ENCODE measurements at regions not wholly inside any gene's neighbourhood (a gene's known extent, or its start where the extent isn't known, plus 50 kb on each side); places are given as distances from the start of the nearest gene placed in this dataset.

DNA sequence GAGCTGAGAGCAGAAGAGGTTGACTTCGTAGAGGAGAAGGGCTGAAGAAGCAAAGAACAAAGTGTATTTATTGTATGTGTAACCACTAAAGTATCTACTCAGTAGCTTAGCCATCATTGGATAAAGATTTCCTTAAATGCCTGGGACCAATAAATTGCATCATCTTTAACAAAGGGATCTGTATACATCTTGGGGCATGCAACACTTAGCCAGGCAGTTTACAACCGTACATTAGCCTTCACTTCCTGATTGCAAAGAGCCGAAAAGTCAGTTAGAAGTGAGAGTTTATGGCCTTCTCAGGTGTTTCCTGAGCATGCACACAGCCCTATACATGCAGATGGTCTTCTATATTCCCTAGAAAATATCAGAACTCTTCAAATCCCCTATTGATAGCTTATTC, 68.0 kb upstream of the MAGED1 start:
- TF ChIP-seq EED (IDR thresholded peaks at IDR 0.05; ENCODE audit: low read depth) (no peak), ZZZ3 (IDR thresholded peaks at IDR 0.05; ENCODE audit: control insufficient read depth, insufficient read length, low read depth) (no peak), SREBF2 (IDR thresholded peaks at IDR 0.05; ENCODE audit: low read length) (no peak), CBX5 (IDR thresholded peaks at IDR 0.05; ENCODE audit: low read depth) (no peak)
- intact Hi-C loops (cut with micrococcal nuclease; ENCODE audit: unreplicated experiment), result no loop called here
- no peak overlapping the region for H3K4me3 ChIP-seq
- H3K9ac ChIP-seq (ENCODE audit: control insufficient read depth, insufficient read depth, low read length), result no peak overlapping the region
- in situ Hi-C loops (cut with MboI), result no loop called here
- ChIA-PET CTCF (interaction anchor here (1.0 kb wide), 1 partner anchor 36 kb away, joined by 3 read pairs; no protein-coding TSS in a partner anchor), RAD21 (ENCODE audit: unreplicated experiment) (no interaction called here), POLR2A (no interaction called here), SMC1A (ENCODE audit: uncharacterized antibody, unreplicated experiment) (no interaction called here)
- no peaks in the 10 kb centered on the region for H3K36me3 ChIP-seq (ENCODE audit: control insufficient read depth in 2 of 2, insufficient read depth in 2 of 2, low read length in 1 of 2)
- no peaks in the 10 kb centered on the region for H3K4me1 ChIP-seq (ENCODE audit: control insufficient read depth, insufficient read depth, low read length)
- ATAC-seq, result no peak
- no peak for FAIRE-seq
- no peak overlapping the region for H3K4me2 ChIP-seq (ENCODE audit: control insufficient read depth, insufficient read depth)
- no peak for DNase-seq (ENCODE audit: low read depth, low spot score)
- no peak overlapping the region for H3K27ac ChIP-seq (ENCODE audit: control insufficient read depth, insufficient read depth)
- H3K27me3 ChIP-seq (replicated peaks in 1 of 2; ENCODE audit: control insufficient read depth in 2 of 2, insufficient read depth in 2 of 2, low read length in 1 of 2), result no peaks in the 10 kb centered on the region
- WGBS (ENCODE audit: insufficient coverage, insufficient replicate concordance, low lambda C conversion rate, missing lambda C conversion rate), result 27% methylated on average over 3 of the region's 3 CpGs
- no peaks in the 10 kb centered on the region for H3K79me2 ChIP-seq (ENCODE audit: control insufficient read depth, insufficient read depth, low read length)
- no peaks in the 10 kb centered on the region for H4K20me1 ChIP-seq (ENCODE audit: control insufficient read depth, insufficient read depth)
- BruUV-seq (replicated peaks), result no TSS peak
- H2AFZ ChIP-seq (ENCODE audit: control insufficient read depth, low read depth, low read length), result no peak overlapping the region
- no peaks in the 10 kb centered on the region for H3K9me3 ChIP-seq (replicated peaks; ENCODE audit: control insufficient read depth, insufficient read depth, low read length)

DNA sequence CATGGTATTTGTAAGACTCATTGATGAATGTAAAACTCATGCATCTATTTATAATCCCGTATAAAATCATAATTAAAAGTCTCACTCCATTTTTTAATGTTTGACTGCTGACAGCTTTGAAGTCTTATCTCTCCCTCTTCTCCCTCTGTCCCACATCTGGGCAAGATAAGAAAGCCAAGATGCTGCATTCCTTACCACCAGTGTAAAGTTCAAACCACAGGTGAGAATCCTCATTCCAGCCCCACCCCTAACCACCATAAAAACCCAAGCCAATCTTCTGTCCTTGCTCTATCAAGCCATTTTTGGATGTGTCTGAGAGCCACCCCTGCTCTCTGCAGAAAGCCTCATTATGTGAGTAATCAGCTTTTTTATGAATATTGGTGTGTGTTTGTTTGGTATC, 59.3 kb upstream of the MAGED1 start:
- no peak overlapping the region for H2AFZ ChIP-seq (ENCODE audit: control insufficient read depth, low read depth, low read length)
- H3K27me3 ChIP-seq (replicated peaks in 1 of 2; ENCODE audit: control insufficient read depth in 2 of 2, insufficient read depth in 2 of 2, low read length in 1 of 2), result no peaks in the 10 kb centered on the region
- SMC1A ChIA-PET (ENCODE audit: uncharacterized antibody, unreplicated experiment), result no interaction called here
- no peaks in the 10 kb centered on the region for H3K79me2 ChIP-seq (ENCODE audit: control insufficient read depth, insufficient read depth, low read length)
- no peaks in the 10 kb centered on the region for H3K9me3 ChIP-seq (replicated peaks; ENCODE audit: control insufficient read depth, insufficient read depth, low read length)
- POLR2A ChIA-PET, result no interaction called here
- in situ Hi-C loops (cut with MboI) (no loop called here), intact Hi-C loops (cut with micrococcal nuclease; ENCODE audit: unreplicated experiment) (no loop called here)
- no peaks in the 10 kb centered on the region for H4K20me1 ChIP-seq (ENCODE audit: control insufficient read depth, insufficient read depth)
- WGBS (ENCODE audit: insufficient coverage, insufficient replicate concordance, low lambda C conversion rate, missing lambda C conversion rate), result 63% methylated on average over 1 of the region's 1 CpG
- FAIRE-seq, result peak; percentile 23
- H3K9ac ChIP-seq (ENCODE audit: control insufficient read depth, insufficient read depth, low read length), result no peak overlapping the region
- RAD21 ChIA-PET (ENCODE audit: unreplicated experiment), result no interaction called here
- CTCF ChIA-PET, result no interaction called here
- no peak overlapping the region for H3K4me2 ChIP-seq (ENCODE audit: control insufficient read depth, insufficient read depth)
- no peak overlapping the region for H3K4me3 ChIP-seq
- H3K36me3 ChIP-seq (ENCODE audit: control insufficient read depth in 2 of 2, insufficient read depth in 2 of 2, low read length in 1 of 2), result no peaks in the 10 kb centered on the region
- no peak overlapping the region for H3K27ac ChIP-seq (ENCODE audit: control insufficient read depth, insufficient read depth)
- no peak for ATAC-seq
- DNase-seq (ENCODE audit: low read depth, low spot score), result no peak
- BruUV-seq (replicated peaks), result no TSS peak
- no peaks in the 10 kb centered on the region for H3K4me1 ChIP-seq (ENCODE audit: control insufficient read depth, insufficient read depth, low read length)
- no peak for TF ChIP-seq ZNF622 (IDR thresholded peaks at IDR 0.05)
- TF ChIP-seq CBX3 (IDR thresholded peaks at IDR 0.05; ENCODE audit: borderline replicate concordance, low read depth), result no peak
- TF ChIP-seq POU2F2 (IDR thresholded peaks at IDR 0.05; ENCODE audit: borderline replicate concordance, low read depth, low read length), result no peak
- TF ChIP-seq MEF2B (IDR thresholded peaks at IDR 0.05; ENCODE audit: partially characterized antibody, poor library complexity, severe bottlenecking), result no peak
- TF ChIP-seq PKNOX1 (IDR thresholded peaks at IDR 0.05), result no peak
- TF ChIP-seq WRNIP1 (IDR thresholded peaks at IDR 0.05; ENCODE audit: borderline replicate concordance, low read depth, low read length), result no peak
- TF ChIP-seq CUX1 (IDR thresholded peaks at IDR 0.05; ENCODE audit: insufficient replicate concordance, low read depth, low read length), result no peak
- no peak for TF ChIP-seq RBBP5 (conservative IDR thresholded peaks at IDR 0.05)
- no peak for TF ChIP-seq BHLHE40 (IDR thresholded peaks at IDR 0.05; ENCODE audit: borderline replicate concordance in 1 of 2, low read depth in 2 of 2, low read length in 1 of 2)
- no peak for TF ChIP-seq CHD4 (IDR thresholded peaks at IDR 0.05)

Data from GM12878 (cell line).